Progenitor cell of endocrine pancreas (in vitro differentiated cells): ENCODE measurements at regions not wholly inside any gene's neighbourhood (a gene's known extent, or its start where the extent isn't known, plus 50 kb on each side); places are given as distances from the start of the nearest gene placed in this dataset.

Experiments
- DNase-seq: peaks from one replicate; pipeline ENCODE4 v3.0.0; 2021; ENCODE audit warnings: low spot score; ENCODE audit not compliant: unreplicated experiment
- H3K27ac Mint-ChIP-seq: 2 replicates; pipeline ENCODE4 v1.8.0; 2021; ENCODE audit warnings: mild to moderate bottlenecking, moderate library complexity, mixed read lengths
- H3K27me3 Mint-ChIP-seq: 2 replicates; pipeline ENCODE4 v1.8.0; 2021; ENCODE audit warnings: mixed read lengths
- H3K36me3 Mint-ChIP-seq: 2 replicates; pipeline ENCODE4 v1.8.0; 2022; ENCODE audit warnings: mixed read lengths; ENCODE audit not compliant: insufficient read depth
- H3K4me1 Mint-ChIP-seq: 2 replicates; pipeline ENCODE4 v1.8.0; 2021; ENCODE audit warnings: low read depth, mixed read lengths
- H3K4me3 Mint-ChIP-seq: 2 replicates; pipeline ENCODE4 v1.8.0; 2021; ENCODE audit warnings: low read depth, mild to moderate bottlenecking, moderate library complexity, mixed read lengths
- H3K9me3 Mint-ChIP-seq: 2 replicates; pipeline ENCODE4 v1.8.0; 2021; ENCODE audit warnings: low read depth, mixed read lengths
- CTCF ChIP-seq: fragments of 200-600 bp; sonication (generic); IDR thresholded peaks from one replicate; pipeline ENCODE4 v1.5.0; 2021; ENCODE audit warnings: antibody characterized with exemption, mild to moderate bottlenecking; ENCODE audit not compliant: unreplicated experiment

GRCh38 chr9:1411826-1412225, 361.7 kb downstream of the DMRT2 start:
- DNase-seq, result no peak
- Mint-ChIP-seq H3K27ac (no peak overlapping the region), H3K9me3 (no peaks in the 10 kb centered on the region), H3K27me3 (peaks cover 13% of the 10 kb centered on the region), H3K4me3 (no peak overlapping the region), H3K4me1 (no peaks in the 10 kb centered on the region), H3K36me3 (no peaks in the 10 kb centered on the region)
- TF ChIP-seq CTCF, result no peak

GRCh38 chr9:1414711-1415131, 364.6 kb downstream of the DMRT2 start:
- no peak overlapping the region for H3K27ac Mint-ChIP-seq
- H3K9me3 Mint-ChIP-seq, result no peaks in the 10 kb centered on the region
- H3K27me3 Mint-ChIP-seq, result peaks cover 20% of the 10 kb centered on the region
- no peak for DNase-seq
- no peaks in the 10 kb centered on the region for H3K36me3 Mint-ChIP-seq
- H3K4me3 Mint-ChIP-seq, result no peak overlapping the region
- TF ChIP-seq CTCF, result no peak
- H3K4me1 Mint-ChIP-seq, result no peaks in the 10 kb centered on the region

GRCh38 chr9:1415146-1415545, 365.0 kb downstream of the DMRT2 start:
- peaks cover 20% of the 10 kb centered on the region for H3K27me3 Mint-ChIP-seq
- no peak overlapping the region for H3K27ac Mint-ChIP-seq
- no peak for TF ChIP-seq CTCF
- no peaks in the 10 kb centered on the region for H3K4me1 Mint-ChIP-seq
- H3K9me3 Mint-ChIP-seq, result no peaks in the 10 kb centered on the region
- DNase-seq, result no peak
- H3K36me3 Mint-ChIP-seq, result no peaks in the 10 kb centered on the region
- no peak overlapping the region for H3K4me3 Mint-ChIP-seq

GRCh38 chr9:1416261-1416660, 366.1 kb downstream of the DMRT2 start:
- DNase-seq, result no peak
- Mint-ChIP-seq H3K9me3 (no peaks in the 10 kb centered on the region), H3K4me3 (no peak overlapping the region), H3K27ac (no peak overlapping the region), H3K4me1 (no peaks in the 10 kb centered on the region), H3K27me3 (peaks cover 17% of the 10 kb centered on the region), H3K36me3 (no peaks in the 10 kb centered on the region)
- TF ChIP-seq CTCF, result no peak

GRCh38 chr9:1421436-1421835, 371.3 kb downstream of the DMRT2 start:
- Mint-ChIP-seq H3K4me3 (no peak overlapping the region), H3K4me1 (no peaks in the 10 kb centered on the region), H3K9me3 (peaks cover 7% of the 10 kb centered on the region), H3K36me3 (no peaks in the 10 kb centered on the region), H3K27me3 (peaks cover 7% of the 10 kb centered on the region), H3K27ac (peak overlapping the region; percentile 11)
- DNase-seq, result no peak
- TF ChIP-seq CTCF, result no peak
